K562 (cell line): ENCODE measurements at regions not wholly inside any gene's neighbourhood (a gene's known extent, or its start where the extent isn't known, plus 50 kb on each side); places are given as distances from the start of the nearest gene placed in this dataset.

ENCODE experiments used
- ATAC-seq: fragments of 200-7000 bp; cut with Tn5 transposase; 3 replicates; pipeline ENCODE4 v1.9.1; 2020; ENCODE audit warnings: moderate library complexity
- BruUV-seq: library from RNA; stranded (reverse); fragments of 400-500 nt; replicated peaks from 2 replicates; lab custom pipeline; 2021; lab: Mats Ljungman, UMichigan
- CTCF ChIA-PET: fragments of 300-600 bp; formaldehyde crosslinking; extraction: SDS; loops from one replicate; lab custom pipeline; 2021; ENCODE audit warnings: low intra/inter-chr PET ratio; lab: Yijun Ruan, JAX
- POLR2A ChIA-PET: fragments of 300-600, 350-650 bp; sonication (Branson Sonifier 250); formaldehyde crosslinking; extraction: SDS; loops from one replicate; lab custom pipeline; 2021; ENCODE audit warnings: antibody characterized with exemption, inconsistent platforms; lab: Yijun Ruan, JAX
- DNase-seq, 4 experiments: peaks; one replicate each; pipeline versions ENCODE4 v3.0.0 to v3.0.0-alpha.2; 2011 to 2018; ENCODE audit warnings: low spot score in 3 of 4, mixed read lengths in 3 of 4; ENCODE audit errors: extremely low read depth in 1 of 4
- FAIRE-seq: peaks from 2 replicates; lab custom pipeline; 2011; peaks lifted over from hg19 to GRCh38; lab: Jason Lieb, UNC
- H2AFZ ChIP-seq: 2 replicates; pipeline ENCODE4 v1.6.0; 2011; ENCODE audit warnings: low read depth, low read length, control low read depth, inconsistent platforms
- H3K27ac ChIP-seq: fragments of 200-600 bp; 3 replicates; pipeline ENCODE4 v1.8.0; 2011; ENCODE audit warnings: low read depth, mild to moderate bottlenecking, control low read depth, inconsistent platforms, low read length, moderate library complexity, mixed read lengths; ENCODE audit errors: extremely low read depth
- H3K27me3 ChIP-seq, 2 experiments: fragments of 300-600 bp in 1 of 2; 2 replicates in 1 of 2; 3 replicates in 1 of 2; pipeline versions ENCODE4 v1.6.0 to v1.8.0; 2011; ENCODE audit warnings: inconsistent platforms in 2 of 2, low read length in 2 of 2, mild to moderate bottlenecking in 1 of 2, mixed read lengths in 1 of 2, moderate library complexity in 1 of 2; ENCODE audit not compliant: control insufficient read depth in 2 of 2, insufficient read depth in 2 of 2
- H3K36me3 ChIP-seq: fragments of 300-600 bp; 3 replicates; pipeline ENCODE4 v1.8.0; 2011; ENCODE audit warnings: mild to moderate bottlenecking, low read length, inconsistent platforms; ENCODE audit not compliant: control insufficient read depth, insufficient read depth
- H3K4me1 ChIP-seq, 2 experiments: fragments of 200-600 bp in 1 of 2; replicated peaks in 1 of 2; 2 replicates in 1 of 2; 3 replicates in 1 of 2; pipeline versions ENCODE4 v1.5.1 to v1.8.0; 2011; ENCODE audit warnings: inconsistent platforms in 2 of 2, low read length in 2 of 2, mild to moderate bottlenecking in 1 of 2, mixed read lengths in 1 of 2, moderate library complexity in 1 of 2; ENCODE audit not compliant: control insufficient read depth in 2 of 2, insufficient read depth in 2 of 2
- H3K4me2 ChIP-seq: 2 replicates; pipeline ENCODE4 v1.6.1; 2011; ENCODE audit warnings: low read length, control low read depth, inconsistent platforms, mixed read lengths; ENCODE audit not compliant: insufficient read depth
- H3K4me3 ChIP-seq: fragments of 200-600 bp; sonication (generic), shearing (Covaris generic); 2 replicates; pipeline ENCODE4 v1.5.1; 2016; ENCODE audit warnings: control low read depth, inconsistent platforms
- H3K79me2 ChIP-seq: fragments of 200-600 bp; 3 replicates; pipeline ENCODE4 v1.8.0; 2011; ENCODE audit warnings: low read length, inconsistent platforms; ENCODE audit not compliant: control insufficient read depth, insufficient read depth
- H3K9ac ChIP-seq, 2 experiments: 2 replicates each; pipeline versions ENCODE4 v1.6.0 to v1.6.1; 2011; ENCODE audit warnings: low read depth in 2 of 2, low read length in 2 of 2, control low read depth in 1 of 2, inconsistent platforms in 1 of 2, mild to moderate bottlenecking in 1 of 2, mixed read lengths in 1 of 2; ENCODE audit not compliant: insufficient read depth in 1 of 2
- H3K9me1 ChIP-seq: one replicate; pipeline ENCODE4 v1.6.0; 2011; ENCODE audit warnings: inconsistent platforms, mild to moderate bottlenecking, low read length, moderate library complexity; ENCODE audit not compliant: control insufficient read depth, insufficient read depth
- H3K9me3 ChIP-seq: replicated peaks from 2 replicates; pipeline ENCODE4 v1.5.1; 2011; ENCODE audit warnings: low read depth, low read length, inconsistent platforms; ENCODE audit not compliant: control insufficient read depth, insufficient read depth
- H4K20me1 ChIP-seq: replicated peaks from 2 replicates; pipeline ENCODE4 v1.6.1; 2011; ENCODE audit warnings: low read length, inconsistent platforms, mixed read lengths; ENCODE audit not compliant: control insufficient read depth, insufficient read depth
- CREB1 ChIP-seq, 2 experiments: sonication (generic) in 1 of 2; formaldehyde crosslinking in 1 of 2; IDR thresholded peaks; 2 replicates each; pipeline versions ENCODE4 v1.6.1 to v1.8.0; 2012 to 2022; ENCODE audit warnings: inconsistent platforms in 1 of 2, mild to moderate bottlenecking in 1 of 2, missing genetic modification reagents in 1 of 2, moderate library complexity in 1 of 2
- CSDE1 ChIP-seq, 2 experiments: fragments of 450-650 bp; IDR thresholded peaks; 2 replicates each; pipeline ENCODE4 v1.6.1; 2016; ENCODE audit warnings: mild to moderate bottlenecking in 1 of 2
- MAZ ChIP-seq, 2 experiments: fragments of 450-650 bp in 1 of 2; sonication (generic) in 1 of 2; formaldehyde crosslinking; IDR thresholded peaks in 1 of 2; conservative IDR thresholded peaks in 1 of 2; 2 replicates each; pipeline versions ENCODE4 v1.4.0 to v1.5.0; 2020; ENCODE audit warnings: mild to moderate bottlenecking in 1 of 2, missing genetic modification reagents in 1 of 2
- NR2C2 ChIP-seq, 2 experiments: fragments of 200-800 bp in 1 of 2; sonication (Bioruptor generic) in 1 of 2; sonication (generic) in 1 of 2; formaldehyde crosslinking in 1 of 2; IDR thresholded peaks; 2 replicates each; pipeline versions ENCODE4 v1.6.1 to v1.8.0; 2016 to 2022; ENCODE audit warnings: mild to moderate bottlenecking in 1 of 2, missing compliant biosample characterization in 1 of 2, missing genetic modification characterization in 1 of 2, missing genetic modification reagents in 1 of 2
- SOX6 ChIP-seq: fragments of 450-650 bp; IDR thresholded peaks from 2 replicates; pipeline ENCODE4 v1.6.1; 2014; ENCODE audit warnings: mild to moderate bottlenecking
- YY1 ChIP-seq, 3 experiments: IDR thresholded peaks; 2 replicates each; pipeline ENCODE4 v1.6.1; 2011; ENCODE audit warnings: low read length in 2 of 3, mild to moderate bottlenecking in 2 of 3, moderate library complexity in 2 of 3, borderline replicate concordance in 1 of 3, control low read depth in 1 of 3, low read depth in 1 of 3; ENCODE audit not compliant: insufficient read depth in 3 of 3, insufficient replicate concordance in 2 of 3, control insufficient read depth in 1 of 3, insufficient read length in 1 of 3; ENCODE audit errors: extremely low read depth in 1 of 3
- WGBS: fragments of 100-300 bp; shearing (Covaris generic); methylation state at CpG from one replicate; pipeline ENCODE4 v1.1.6; 2016; ENCODE audit warnings: low coverage, mixed read lengths; ENCODE audit not compliant: insufficient coverage; ENCODE audit errors: missing lambda C conversion rate; 5-methylcytosine and 5-hydroxymethylcytosine counted together
- in situ Hi-C: fragments of 300-500 bp; cut with MboI; formaldehyde crosslinking; loops from 4 replicates; pipeline ENCODE4 v1.15.0; 2018; ENCODE audit warnings: inconsistent platforms, mixed read lengths
- intact Hi-C: fragments of 100-400 bp; cut with micrococcal nuclease; formaldehyde crosslinking; loops from 2 replicates; pipeline ENCODE4 v1.14.2; 2022
- TF ChIP-seq, protein P1 (sequence below): IDR thresholded peaks from 3 replicates; pipeline ENCODE4 v1.6.1; 2011; ENCODE audit warnings: borderline replicate concordance, mild to moderate bottlenecking, moderate library complexity; ENCODE audit not compliant: insufficient read length; ENCODE audit errors: extremely low read depth

DNA sequence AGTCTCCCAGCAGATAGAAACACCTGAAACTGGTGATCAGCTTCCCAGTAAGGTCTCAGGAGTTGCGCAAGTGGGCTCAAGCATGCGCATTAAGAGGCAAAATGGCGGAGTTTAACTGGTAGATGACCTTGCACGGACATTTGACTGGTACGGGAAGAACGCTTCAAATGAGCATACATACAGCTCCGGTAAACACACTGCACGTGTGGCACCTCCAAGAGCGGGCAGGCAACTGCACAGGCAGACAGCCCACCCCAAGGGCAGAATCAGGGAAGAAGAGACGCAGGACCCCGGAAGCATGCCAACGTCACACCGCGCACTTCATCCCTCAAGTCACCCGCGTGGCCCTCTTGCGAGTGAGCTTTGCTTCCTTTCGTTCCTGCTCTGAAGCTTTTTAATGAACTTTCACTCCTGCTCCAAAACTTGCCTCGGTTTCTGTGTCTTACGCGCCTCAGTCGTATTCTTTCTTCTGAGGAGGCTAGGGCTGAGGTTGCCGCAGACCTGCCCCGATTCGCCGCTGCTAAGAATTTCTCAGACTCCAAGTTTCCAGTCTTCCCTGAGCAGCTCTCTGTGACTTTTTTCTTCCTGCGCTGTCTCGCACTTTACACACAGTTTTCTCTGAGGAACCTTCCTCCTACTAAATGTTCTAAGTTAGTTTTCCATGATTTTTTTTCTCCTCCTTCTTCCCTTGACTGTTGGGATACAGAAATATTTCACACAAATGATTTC, 180.7 kb upstream of the ZFP42 start:
- Histone ChIP-seq H3K9me1 (no peaks in the 10 kb centered on the region), H3K4me1 (no peaks in the 10 kb centered on the region), H3K4me2 (peak overlapping the region; percentile 68), H2AFZ (peak overlapping the region; percentile 66; the same call in 1 of the 2 replicates), H3K9me3 (no peaks in the 10 kb centered on the region), H3K27me3 (no peaks in the 10 kb centered on the region), H4K20me1 (no peaks in the 10 kb centered on the region), H3K4me3 (peak overlapping the region; percentile 17; the same call in 1 of the 2 replicates), H3K27ac (peak overlapping the region; percentile 63; the same call in 2 of the 3 replicates), H3K9ac (0 out of 4 replicates have a peak overlapping the region, but pooled peaks of 1 of the 2 experiments have one; percentile 9), H3K36me3 (no peaks in the 10 kb centered on the region), H3K79me2 (no peaks in the 10 kb centered on the region)
- 0% methylated on average over 28 of the region's 28 CpGs for WGBS
- peak; percentile 38 for ATAC-seq
- in situ Hi-C loops (no loop called here), intact Hi-C loops (no loop called here)
- ChIA-PET CTCF (no interaction called here), POLR2A (no interaction called here)
- DNase-seq: peak in 1 of 4 experiments; percentile 43
- BruUV-seq: TSS peak; percentile 66
- no peak for FAIRE-seq
- TF ChIP-seq CREB1 (IDR thresholded peaks at IDR 0.05) (no peak), CREB1 (CRISPR knock-in tag; IDR thresholded peaks at IDR 0.05) (peak; percentile 31; the same call in 1 of the 2 replicates), NR2C2 (CRISPR knock-in tag; IDR thresholded peaks at IDR 0.05) (no peak), NR2C2 (tag; IDR thresholded peaks at IDR 0.05) (peak; percentile 42; the same call in 1 of the 2 replicates), YY1 (IDR thresholded peaks at IDR 0.05; ENCODE audit: borderline replicate concordance in 1 of 3, control insufficient read depth in 1 of 3, extremely low read depth in 1 of 3, insufficient read depth in 3 of 3, insufficient read length in 1 of 3, insufficient replicate concordance in 2 of 3, low read depth in 1 of 3, low read length in 2 of 3) (peak in 1 of 3 experiments; percentile 64), MAZ (CRISPR knock-in tag; conservative IDR thresholded peaks at IDR 0.05 in 1 of 2, IDR thresholded peaks at IDR 0.05 in 1 of 2) (0 out of 4 replicates have a peak, but pooled peaks of 1 of the 2 experiments have one; percentile 34), CSDE1 (IDR thresholded peaks at IDR 0.05) (no peak), SOX6 (no peak)
- TF ChIP-seq, protein P1, sequence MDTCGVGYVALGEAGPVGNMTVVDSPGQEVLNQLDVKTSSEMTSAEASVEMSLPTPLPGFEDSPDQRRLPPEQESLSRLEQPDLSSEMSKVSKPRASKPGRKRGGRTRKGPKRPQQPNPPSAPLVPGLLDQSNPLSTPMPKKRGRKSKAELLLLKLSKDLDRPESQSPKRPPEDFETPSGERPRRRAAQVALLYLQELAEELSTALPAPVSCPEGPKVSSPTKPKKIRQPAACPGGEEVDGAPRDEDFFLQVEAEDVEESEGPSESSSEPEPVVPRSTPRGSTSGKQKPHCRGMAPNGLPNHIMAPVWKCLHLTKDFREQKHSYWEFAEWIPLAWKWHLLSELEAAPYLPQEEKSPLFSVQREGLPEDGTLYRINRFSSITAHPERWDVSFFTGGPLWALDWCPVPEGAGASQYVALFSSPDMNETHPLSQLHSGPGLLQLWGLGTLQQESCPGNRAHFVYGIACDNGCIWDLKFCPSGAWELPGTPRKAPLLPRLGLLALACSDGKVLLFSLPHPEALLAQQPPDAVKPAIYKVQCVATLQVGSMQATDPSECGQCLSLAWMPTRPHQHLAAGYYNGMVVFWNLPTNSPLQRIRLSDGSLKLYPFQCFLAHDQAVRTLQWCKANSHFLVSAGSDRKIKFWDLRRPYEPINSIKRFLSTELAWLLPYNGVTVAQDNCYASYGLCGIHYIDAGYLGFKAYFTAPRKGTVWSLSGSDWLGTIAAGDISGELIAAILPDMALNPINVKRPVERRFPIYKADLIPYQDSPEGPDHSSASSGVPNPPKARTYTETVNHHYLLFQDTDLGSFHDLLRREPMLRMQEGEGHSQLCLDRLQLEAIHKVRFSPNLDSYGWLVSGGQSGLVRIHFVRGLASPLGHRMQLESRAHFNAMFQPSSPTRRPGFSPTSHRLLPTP: no peak
